ENCODE measurements at regions not wholly inside any gene's neighbourhood (a gene's known extent, or its start where the extent isn't known, plus 50 kb on each side); places are given as distances from the start of the nearest gene placed in this dataset.

DNA sequence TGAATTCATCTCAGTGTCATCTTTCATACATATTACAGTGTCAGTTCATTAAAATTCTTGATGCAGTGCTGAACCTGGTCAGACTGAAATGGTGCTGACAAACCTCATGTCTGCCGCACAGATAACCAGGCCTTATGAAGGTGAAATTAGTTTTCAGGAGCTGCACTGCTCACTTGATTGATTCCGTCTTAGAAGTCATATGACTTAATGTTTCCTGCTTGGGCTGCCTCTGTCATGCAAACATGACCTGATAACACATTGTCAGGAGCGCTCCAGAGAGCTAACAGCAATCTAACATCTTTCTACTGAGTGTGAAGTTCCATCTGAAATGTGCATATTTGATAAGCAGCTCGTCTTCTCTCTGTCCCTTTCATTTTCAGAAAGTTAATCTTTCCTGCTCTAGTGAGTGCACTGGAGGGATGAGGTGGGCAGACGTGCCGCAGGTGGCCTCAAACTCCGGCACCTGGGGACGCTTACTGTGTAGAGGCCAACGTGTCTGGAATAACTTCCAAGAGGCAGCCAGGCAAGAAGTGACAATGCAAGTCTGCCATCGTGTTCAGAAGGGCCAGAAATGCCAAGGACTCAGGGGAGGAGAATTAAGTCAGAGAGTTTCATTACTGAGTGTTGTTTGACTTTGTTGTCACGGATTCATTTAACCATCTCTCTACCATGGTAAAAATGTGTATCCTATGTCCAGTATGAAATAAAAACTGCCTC is 592.1 kb downstream of the TLE1 start:
- dilution Hi-C loops (cut with MboI; ENCODE audit: extremely low pct_ligation_motif_present, low sequenced_read_pairs) = no loop called here
- Histone ChIP-seq H3K9me3 (replicated peaks; ENCODE audit: control insufficient read depth, insufficient read depth, low read length) (no peaks in the 10 kb centered on the region), H3K9ac (replicated peaks; ENCODE audit: extremely low read depth, insufficient read depth, low read length) (no peak overlapping the region), H3K4me1 (ENCODE audit: control insufficient read depth, extremely low read depth, insufficient read depth, low read length) (no peaks in the 10 kb centered on the region), H3K9me1 (replicated peaks; ENCODE audit: control insufficient read depth, extremely low read depth, insufficient read depth, low read length) (no peaks in the 10 kb centered on the region), H3K36me3 (ENCODE audit: control insufficient read depth in 2 of 2, extremely low read depth in 1 of 2, insufficient read depth in 2 of 2, low read length in 2 of 2) (no peaks in the 10 kb centered on the region), H3K27ac (ENCODE audit: insufficient read depth, low read depth, low read length) (no peak overlapping the region), H3K4me3 (replicated peaks in 1 of 3; ENCODE audit: insufficient read depth in 1 of 3, low read depth in 1 of 3, low read length in 3 of 3) (no peak overlapping the region), H4K20me1 (replicated peaks; ENCODE audit: control insufficient read depth, extremely low read depth, insufficient read depth, low read length) (no peaks in the 10 kb centered on the region), H2AFZ (ENCODE audit: low read depth, low read length) (no peak overlapping the region), H3K4me2 (ENCODE audit: insufficient read depth, low read length) (no peak overlapping the region), H3K79me2 (ENCODE audit: control insufficient read depth, insufficient read depth, low read length) (no peaks in the 10 kb centered on the region), H3K27me3 (ENCODE audit: control insufficient read depth in 2 of 2, insufficient read depth in 2 of 2, low read length in 2 of 2) (no peaks in the 10 kb centered on the region)
- no TSS peak for BruUV-seq (replicated peaks)
- no peak for TF ChIP-seq MYC (IDR thresholded peaks at IDR 0.05; ENCODE audit: low read depth, low read length)
- TF ChIP-seq EZH2 (IDR thresholded peaks at IDR 0.05; ENCODE audit: borderline replicate concordance, low read depth, low read length, severe bottlenecking) = no peak
- TF ChIP-seq GATA2 (IDR thresholded peaks at IDR 0.05; ENCODE audit: insufficient read depth, insufficient read length, low read depth, low read length) = no peak
- TF ChIP-seq, protein P1, sequence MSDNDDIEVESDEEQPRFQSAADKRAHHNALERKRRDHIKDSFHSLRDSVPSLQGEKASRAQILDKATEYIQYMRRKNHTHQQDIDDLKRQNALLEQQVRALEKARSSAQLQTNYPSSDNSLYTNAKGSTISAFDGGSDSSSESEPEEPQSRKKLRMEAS (IDR thresholded peaks at IDR 0.05; ENCODE audit: insufficient read depth, insufficient read length) = no peak
- TF ChIP-seq FOS (IDR thresholded peaks at IDR 0.05; ENCODE audit: borderline replicate concordance, insufficient read depth, low read length) = no peak
- no peak for TF ChIP-seq JUN (IDR thresholded peaks at IDR 0.05; ENCODE audit: borderline replicate concordance, insufficient read depth, insufficient read length, low read depth)
- no peak for TF ChIP-seq POLR2AphosphoS5 (IDR thresholded peaks at IDR 0.05; ENCODE audit: insufficient read depth, low read depth, low read length)
- TF ChIP-seq POLR2A (IDR thresholded peaks at IDR 0.05; ENCODE audit: low read depth, low read length) = no peak
- TF ChIP-seq, protein P2, sequence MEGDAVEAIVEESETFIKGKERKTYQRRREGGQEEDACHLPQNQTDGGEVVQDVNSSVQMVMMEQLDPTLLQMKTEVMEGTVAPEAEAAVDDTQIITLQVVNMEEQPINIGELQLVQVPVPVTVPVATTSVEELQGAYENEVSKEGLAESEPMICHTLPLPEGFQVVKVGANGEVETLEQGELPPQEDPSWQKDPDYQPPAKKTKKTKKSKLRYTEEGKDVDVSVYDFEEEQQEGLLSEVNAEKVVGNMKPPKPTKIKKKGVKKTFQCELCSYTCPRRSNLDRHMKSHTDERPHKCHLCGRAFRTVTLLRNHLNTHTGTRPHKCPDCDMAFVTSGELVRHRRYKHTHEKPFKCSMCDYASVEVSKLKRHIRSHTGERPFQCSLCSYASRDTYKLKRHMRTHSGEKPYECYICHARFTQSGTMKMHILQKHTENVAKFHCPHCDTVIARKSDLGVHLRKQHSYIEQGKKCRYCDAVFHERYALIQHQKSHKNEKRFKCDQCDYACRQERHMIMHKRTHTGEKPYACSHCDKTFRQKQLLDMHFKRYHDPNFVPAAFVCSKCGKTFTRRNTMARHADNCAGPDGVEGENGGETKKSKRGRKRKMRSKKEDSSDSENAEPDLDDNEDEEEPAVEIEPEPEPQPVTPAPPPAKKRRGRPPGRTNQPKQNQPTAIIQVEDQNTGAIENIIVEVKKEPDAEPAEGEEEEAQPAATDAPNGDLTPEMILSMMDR (IDR thresholded peaks at IDR 0.05; ENCODE audit: extremely low read depth in 1 of 2, insufficient read depth in 1 of 2, low read depth in 1 of 2, low read length in 2 of 2) = no peak
- ChIA-PET POLR2A (interaction anchor here (0.5 kb wide), 1 partner anchor 1245 kb away, joined by 5 read pairs; no protein-coding TSS in a partner anchor), CTCF (interaction anchor here (1.2 kb wide), 1 partner anchor 15 kb away, joined by 3 read pairs; no protein-coding TSS in a partner anchor)
- no peak for FAIRE-seq
- no peak for DNase-seq (ENCODE audit: low read depth, low spot score)
- intact Hi-C loops (cut with micrococcal nuclease) = no loop called here
